HCT116 (cell line): ENCODE measurements at regions not wholly inside any gene's neighbourhood (a gene's known extent, or its start where the extent isn't known, plus 50 kb on each side); places are given as distances from the start of the nearest gene placed in this dataset.

Source experiments
- ATAC-seq: fragments of 200-7000 bp; cut with Tn5 transposase; 2 replicates; pipeline ENCODE4 v1.9.1; 2020; ENCODE audit warnings: mild to moderate bottlenecking, moderate library complexity
- BruUV-seq: library from RNA; stranded (reverse); fragments of 400-500 nt; replicated peaks from 2 replicates; lab custom pipeline; 2021; lab: Mats Ljungman, UMichigan
- CTCF ChIA-PET: fragments of 300-600 bp; sonication (Branson Sonifier 250); formaldehyde crosslinking; loops from one replicate; lab custom pipeline; 2021; ENCODE audit warnings: antibody characterized with exemption; lab: Charles Lee
- POLR2A ChIA-PET: fragments of 300-600, 350-600 bp; sonication (Branson Sonifier 250); formaldehyde crosslinking; loops from one replicate; lab custom pipeline; 2021; ENCODE audit warnings: antibody characterized with exemption; lab: Charles Lee
- RAD21 ChIA-PET, 2 experiments: fragments of 300-600 bp; sonication (Branson Sonifier 250); formaldehyde crosslinking; loops; one replicate each; lab custom pipeline; 2023; ENCODE audit warnings: low total read pairs in 2 of 2; ENCODE audit not compliant: uncharacterized antibody in 2 of 2, unreplicated experiment in 2 of 2, low non-redundant PET in 1 of 2; lab: Charles Lee
- DNase-seq: peaks from one replicate; pipeline ENCODE4 v3.0.0-alpha.2; 2010; ENCODE audit warnings: low read depth, low spot score
- H2AFZ ChIP-seq: fragments of 200-600 bp; shearing (Covaris generic), sonication (generic); 2 replicates; pipeline ENCODE4 v1.6.1; 2017; ENCODE audit warnings: low read depth, mixed run types, mixed read lengths, antibody characterized with exemption, low read length; ENCODE audit not compliant: poor library complexity, severe bottlenecking
- H3K27ac ChIP-seq: 2 replicates; pipeline ENCODE4 v1.5.1; 2012; ENCODE audit warnings: low read depth, low read length
- H3K27me3 ChIP-seq: fragments of 200-600 bp; sonication (generic); 2 replicates; pipeline ENCODE4 v1.6.1; 2016; ENCODE audit warnings: mixed run types, low read length, mixed read lengths; ENCODE audit not compliant: insufficient read depth
- H3K36me3 ChIP-seq, 2 experiments: fragments of 200-500 bp in 1 of 2; fragments of 200-600 bp in 1 of 2; sonication (Bioruptor generic) in 1 of 2; sonication (generic) in 1 of 2; 2 replicates each; pipeline versions ENCODE4 v1.5.1 to v1.6.1; 2014 to 2016; ENCODE audit warnings: low read length in 2 of 2, inconsistent platforms in 1 of 2, mixed read lengths in 1 of 2, mixed run types in 1 of 2; ENCODE audit not compliant: insufficient read depth in 2 of 2, control insufficient read depth in 1 of 2
- H3K4me1 ChIP-seq, 2 experiments: fragments of 200-600 bp in 1 of 2; sonication (generic) in 1 of 2; 2 replicates each; pipeline versions ENCODE4 v1.5.1 to v1.6.1; 2012 to 2017; ENCODE audit warnings: low read length in 2 of 2, inconsistent platforms in 1 of 2, mild to moderate bottlenecking in 1 of 2, mixed read lengths in 1 of 2, mixed run types in 1 of 2, moderate library complexity in 1 of 2; ENCODE audit not compliant: insufficient read depth in 2 of 2, control insufficient read depth in 1 of 2
- H3K4me2 ChIP-seq: fragments of 200-600 bp; sonication (generic); 2 replicates; pipeline ENCODE4 v1.6.1; 2017; ENCODE audit warnings: mixed run types, low read length, mixed read lengths
- H3K4me3 ChIP-seq, 2 experiments: fragments of 200-600 bp in 1 of 2; sonication (generic) in 1 of 2; replicated peaks in 1 of 2; 2 replicates each; pipeline ENCODE4 v1.5.1; 2011 to 2016; ENCODE audit warnings: low read length in 2 of 2, control low read depth in 1 of 2, low read depth in 1 of 2, mild to moderate bottlenecking in 1 of 2, mixed read lengths in 1 of 2, mixed run types in 1 of 2
- H3K79me2 ChIP-seq: fragments of 200-600 bp; sonication (generic); 2 replicates; pipeline ENCODE4 v1.6.1; 2017; ENCODE audit warnings: mild to moderate bottlenecking, mixed run types, low read length, moderate library complexity, mixed read lengths; ENCODE audit not compliant: insufficient read depth
- H3K9ac ChIP-seq: fragments of 200-600 bp; sonication (generic); 2 replicates; pipeline ENCODE4 v1.6.1; 2016; ENCODE audit warnings: low read length, mixed read lengths
- H3K9me2 ChIP-seq: fragments of 200-600 bp; sonication (generic), shearing (Covaris generic); 2 replicates; pipeline ENCODE4 v1.6.1; 2017; ENCODE audit warnings: mixed run types, mild to moderate bottlenecking, moderate library complexity; ENCODE audit not compliant: insufficient read depth
- H3K9me3 ChIP-seq, 2 experiments: fragments of 200-500 bp in 1 of 2; fragments of 200-600 bp in 1 of 2; sonication (Bioruptor generic) in 1 of 2; sonication (generic) in 1 of 2; 2 replicates each; pipeline ENCODE4 v1.6.1; 2014 to 2017; ENCODE audit warnings: low read length in 2 of 2, mixed read lengths in 2 of 2, inconsistent platforms in 1 of 2, low read depth in 1 of 2, mild to moderate bottlenecking in 1 of 2, mixed run types in 1 of 2, moderate library complexity in 1 of 2; ENCODE audit not compliant: control insufficient read depth in 1 of 2, insufficient read depth in 1 of 2
- H4K20me1 ChIP-seq: fragments of 200-600 bp; sonication (generic), shearing (Covaris generic); 2 replicates; pipeline ENCODE4 v1.6.1; 2017; ENCODE audit warnings: mixed run types, mild to moderate bottlenecking, moderate library complexity; ENCODE audit not compliant: insufficient read depth
- CBX3 ChIP-seq: IDR thresholded peaks from 2 replicates; pipeline ENCODE4 v1.6.1; 2012; ENCODE audit warnings: low read depth
- CEBPB ChIP-seq: IDR thresholded peaks from 2 replicates; pipeline ENCODE4 v1.6.1; 2012; ENCODE audit warnings: low read depth
- EGR1 ChIP-seq: IDR thresholded peaks from 2 replicates; pipeline ENCODE4 v1.6.1; 2012; ENCODE audit warnings: low read depth
- EZH2phosphoT487 ChIP-seq: fragments of 200-600 bp; IDR thresholded peaks from 2 replicates; pipeline ENCODE4 v1.6.1; 2018; ENCODE audit warnings: antibody characterized with exemption, borderline replicate concordance
- JUND ChIP-seq: IDR thresholded peaks from 2 replicates; pipeline ENCODE4 v1.6.1; 2012
- POLR2A ChIP-seq: IDR thresholded peaks from 2 replicates; pipeline ENCODE4 v1.7.0; 2011; ENCODE audit warnings: borderline replicate concordance; ENCODE audit not compliant: insufficient read depth, insufficient read length; ENCODE audit errors: extremely low read depth
- RAD21 ChIP-seq: IDR thresholded peaks from 2 replicates; pipeline ENCODE4 v1.6.1; 2012; ENCODE audit warnings: low read depth, mild to moderate bottlenecking
- SIN3A ChIP-seq: IDR thresholded peaks from 2 replicates; pipeline ENCODE4 v1.6.1; 2012; ENCODE audit warnings: low read depth
- SP1 ChIP-seq: IDR thresholded peaks from 2 replicates; pipeline ENCODE4 v1.6.1; 2012; ENCODE audit warnings: low read depth
- SRF ChIP-seq: IDR thresholded peaks from 2 replicates; pipeline ENCODE4 v1.6.1; 2012; ENCODE audit warnings: low read depth
- YY1 ChIP-seq: IDR thresholded peaks from 2 replicates; pipeline ENCODE4 v1.6.1; 2011; ENCODE audit warnings: low read length, low read depth, moderate library complexity, mild to moderate bottlenecking; ENCODE audit not compliant: insufficient replicate concordance; ENCODE audit errors: extremely low read depth
- ZFX ChIP-seq: fragments of 450-650 bp; IDR thresholded peaks from 2 replicates; pipeline ENCODE4 v1.6.1; 2017
- intact Hi-C: fragments of 100-400 bp; cut with micrococcal nuclease; formaldehyde crosslinking; loops from 2 replicates; pipeline ENCODE4 v1.10.0; 2022
- TF ChIP-seq, protein P1 (sequence below): IDR thresholded peaks from 2 replicates; pipeline ENCODE4 v1.6.1; 2012
- TF ChIP-seq, protein P2 (sequence below): IDR thresholded peaks from 2 replicates; pipeline ENCODE4 v1.6.1; 2012
- TF ChIP-seq, protein P3 (sequence below), 3 experiments: fragments of 200-600 bp in 1 of 3; sonication (generic) in 1 of 3; IDR thresholded peaks in 2 of 3; conservative IDR thresholded peaks in 1 of 3; 2 replicates each; pipeline ENCODE4 v1.5.1; 2012 to 2017; ENCODE audit warnings: low read depth in 2 of 3, low read length in 2 of 3, antibody characterized with exemption in 1 of 3, borderline replicate concordance in 1 of 3, control low read depth in 1 of 3, mild to moderate bottlenecking in 1 of 3, mixed read lengths in 1 of 3, mixed run types in 1 of 3, moderate library complexity in 1 of 3; ENCODE audit not compliant: insufficient read depth in 1 of 3

DNA sequence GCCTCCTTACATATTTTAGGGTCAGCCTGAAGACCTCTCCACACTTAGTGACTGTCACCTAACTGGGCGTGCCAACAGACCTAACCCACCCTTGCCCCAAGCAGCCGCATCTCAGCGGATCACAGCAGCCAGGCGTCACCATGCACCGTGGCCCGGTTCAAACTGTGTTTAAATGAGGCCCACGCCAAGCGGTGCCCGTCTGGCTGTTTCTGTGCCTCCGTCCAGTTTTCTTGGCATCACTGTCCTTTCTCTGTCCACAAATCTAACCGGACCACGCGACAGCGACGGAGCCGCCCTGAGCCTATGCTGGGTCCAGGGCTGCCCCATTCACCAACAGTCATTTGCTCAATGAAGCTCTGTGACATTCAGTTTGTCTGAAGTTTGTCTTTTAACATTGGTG, 393.3 kb downstream of the THBS2 start:
- Histone ChIP-seq H3K79me2 (no peaks in the 10 kb centered on the region), H3K4me3 (no peak overlapping the region), H3K27ac (no peak overlapping the region), H3K9ac (no peak overlapping the region), H3K9me2 (no peaks in the 10 kb centered on the region), H2AFZ (no peak overlapping the region), H3K4me2 (no peak overlapping the region), H4K20me1 (no peaks in the 10 kb centered on the region), H3K27me3 (no peaks in the 10 kb centered on the region), H3K9me3 (no peaks in the 10 kb centered on the region), H3K36me3 (no peaks in the 10 kb centered on the region), H3K4me1 (no peaks in the 10 kb centered on the region)
- intact Hi-C loops, result no loop called here
- ChIA-PET RAD21 (no interaction called here), POLR2A (no interaction called here), CTCF (no interaction called here)
- TF ChIP-seq CEBPB, result no peak
- ATAC-seq (no peak), DNase-seq (no peak)
- BruUV-seq, result no TSS peak

DNA sequence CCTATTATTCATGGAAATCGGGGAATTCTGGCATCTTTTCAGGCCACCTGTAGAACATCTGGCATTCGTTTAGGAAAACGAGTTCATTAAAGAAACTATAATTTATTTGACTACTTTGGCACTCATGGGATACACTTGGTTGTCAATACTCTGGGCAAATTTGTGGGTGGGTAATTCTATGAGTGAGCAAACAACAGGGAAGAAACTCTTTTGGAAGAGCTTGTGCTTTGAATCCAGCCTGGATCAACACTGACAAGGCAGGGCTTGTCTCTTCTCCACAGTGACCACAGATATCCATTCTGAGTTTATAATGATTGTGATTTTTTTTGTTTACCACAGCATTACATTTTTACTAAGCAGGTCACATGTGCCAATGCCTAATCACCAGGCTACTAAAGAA, 394.7 kb downstream of the THBS2 start:
- no peaks in the 10 kb centered on the region for H3K9me3 ChIP-seq
- RAD21 ChIA-PET, result no interaction called here

More for the DNA sequence above, 394.7 kb downstream of the THBS2 start:
- H3K4me3 ChIP-seq, result no peak overlapping the region
- DNase-seq, result no peak
- H3K4me1 ChIP-seq, result no peaks in the 10 kb centered on the region
- H3K4me2 ChIP-seq, result no peak overlapping the region
- no peaks in the 10 kb centered on the region for H3K27me3 ChIP-seq
- H3K9me2 ChIP-seq, result no peaks in the 10 kb centered on the region
- H3K79me2 ChIP-seq, result no peaks in the 10 kb centered on the region
- no peak overlapping the region for H2AFZ ChIP-seq
- no peak overlapping the region for H3K27ac ChIP-seq
- ChIA-PET CTCF (no interaction called here), POLR2A (no interaction called here)
- no peak overlapping the region for H3K9ac ChIP-seq
- ATAC-seq, result no peak
- TF ChIP-seq, protein P1, sequence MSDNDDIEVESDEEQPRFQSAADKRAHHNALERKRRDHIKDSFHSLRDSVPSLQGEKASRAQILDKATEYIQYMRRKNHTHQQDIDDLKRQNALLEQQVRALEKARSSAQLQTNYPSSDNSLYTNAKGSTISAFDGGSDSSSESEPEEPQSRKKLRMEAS, result no peak
- TF ChIP-seq YY1 (no peak), SP1 (no peak), EZH2phosphoT487 (no peak), CBX3 (no peak), SIN3A (no peak), SRF (no peak), JUND (no peak), RAD21 (no peak), EGR1 (no peak), ZFX (no peak), POLR2A (no peak)
- TF ChIP-seq, protein P2, sequence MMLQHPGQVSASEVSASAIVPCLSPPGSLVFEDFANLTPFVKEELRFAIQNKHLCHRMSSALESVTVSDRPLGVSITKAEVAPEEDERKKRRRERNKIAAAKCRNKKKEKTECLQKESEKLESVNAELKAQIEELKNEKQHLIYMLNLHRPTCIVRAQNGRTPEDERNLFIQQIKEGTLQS, result no peak
- TF ChIP-seq, protein P3, sequence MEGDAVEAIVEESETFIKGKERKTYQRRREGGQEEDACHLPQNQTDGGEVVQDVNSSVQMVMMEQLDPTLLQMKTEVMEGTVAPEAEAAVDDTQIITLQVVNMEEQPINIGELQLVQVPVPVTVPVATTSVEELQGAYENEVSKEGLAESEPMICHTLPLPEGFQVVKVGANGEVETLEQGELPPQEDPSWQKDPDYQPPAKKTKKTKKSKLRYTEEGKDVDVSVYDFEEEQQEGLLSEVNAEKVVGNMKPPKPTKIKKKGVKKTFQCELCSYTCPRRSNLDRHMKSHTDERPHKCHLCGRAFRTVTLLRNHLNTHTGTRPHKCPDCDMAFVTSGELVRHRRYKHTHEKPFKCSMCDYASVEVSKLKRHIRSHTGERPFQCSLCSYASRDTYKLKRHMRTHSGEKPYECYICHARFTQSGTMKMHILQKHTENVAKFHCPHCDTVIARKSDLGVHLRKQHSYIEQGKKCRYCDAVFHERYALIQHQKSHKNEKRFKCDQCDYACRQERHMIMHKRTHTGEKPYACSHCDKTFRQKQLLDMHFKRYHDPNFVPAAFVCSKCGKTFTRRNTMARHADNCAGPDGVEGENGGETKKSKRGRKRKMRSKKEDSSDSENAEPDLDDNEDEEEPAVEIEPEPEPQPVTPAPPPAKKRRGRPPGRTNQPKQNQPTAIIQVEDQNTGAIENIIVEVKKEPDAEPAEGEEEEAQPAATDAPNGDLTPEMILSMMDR (IDR thresholded peaks at IDR 0.05 in 2 of 3, conservative IDR thresholded peaks at IDR 0.05 in 1 of 3; ENCODE audit: borderline replicate concordance in 1 of 3, insufficient read depth in 1 of 3, low read depth in 2 of 3, low read length in 2 of 3), result no peak
- H4K20me1 ChIP-seq, result no peaks in the 10 kb centered on the region
- BruUV-seq, result no TSS peak
- H3K36me3 ChIP-seq, result no peaks in the 10 kb centered on the region
- intact Hi-C loops, result no loop called here
